ENCODE measurements at regions not wholly inside any gene's neighbourhood (a gene's known extent, or its start where the extent isn't known, plus 50 kb on each side); places are given as distances from the start of the nearest gene placed in this dataset.

DNA sequence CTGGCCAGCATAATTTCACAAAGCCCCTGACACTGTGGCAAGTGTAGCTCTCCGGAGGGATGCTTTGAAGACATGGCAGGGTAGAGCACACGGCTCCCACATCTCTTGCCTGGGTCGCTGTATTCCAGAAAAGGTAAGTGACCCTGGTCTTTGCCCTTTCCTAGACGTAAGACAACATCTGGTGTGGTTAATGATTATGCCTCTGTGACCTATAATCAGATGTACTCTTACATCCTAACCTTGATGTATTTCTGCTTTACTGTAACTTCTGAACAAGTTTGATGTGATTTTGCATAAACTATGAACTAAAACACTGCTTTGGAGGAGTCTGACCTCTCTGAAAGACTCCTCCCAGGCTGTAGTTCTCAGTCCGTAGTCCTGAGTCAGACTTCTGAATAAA lies 59.1 kb upstream of the ACSL1 start (continued):
- TF ChIP-seq, protein P1, sequence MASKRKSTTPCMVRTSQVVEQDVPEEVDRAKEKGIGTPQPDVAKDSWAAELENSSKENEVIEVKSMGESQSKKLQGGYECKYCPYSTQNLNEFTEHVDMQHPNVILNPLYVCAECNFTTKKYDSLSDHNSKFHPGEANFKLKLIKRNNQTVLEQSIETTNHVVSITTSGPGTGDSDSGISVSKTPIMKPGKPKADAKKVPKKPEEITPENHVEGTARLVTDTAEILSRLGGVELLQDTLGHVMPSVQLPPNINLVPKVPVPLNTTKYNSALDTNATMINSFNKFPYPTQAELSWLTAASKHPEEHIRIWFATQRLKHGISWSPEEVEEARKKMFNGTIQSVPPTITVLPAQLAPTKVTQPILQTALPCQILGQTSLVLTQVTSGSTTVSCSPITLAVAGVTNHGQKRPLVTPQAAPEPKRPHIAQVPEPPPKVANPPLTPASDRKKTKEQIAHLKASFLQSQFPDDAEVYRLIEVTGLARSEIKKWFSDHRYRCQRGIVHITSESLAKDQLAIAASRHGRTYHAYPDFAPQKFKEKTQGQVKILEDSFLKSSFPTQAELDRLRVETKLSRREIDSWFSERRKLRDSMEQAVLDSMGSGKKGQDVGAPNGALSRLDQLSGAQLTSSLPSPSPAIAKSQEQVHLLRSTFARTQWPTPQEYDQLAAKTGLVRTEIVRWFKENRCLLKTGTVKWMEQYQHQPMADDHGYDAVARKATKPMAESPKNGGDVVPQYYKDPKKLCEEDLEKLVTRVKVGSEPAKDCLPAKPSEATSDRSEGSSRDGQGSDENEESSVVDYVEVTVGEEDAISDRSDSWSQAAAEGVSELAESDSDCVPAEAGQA (IDR thresholded peaks at IDR 0.05; ENCODE audit: low read depth): no peak
- TF ChIP-seq, protein P1 (CRISPR knock-in tag; IDR thresholded peaks at IDR 0.05; ENCODE audit: borderline replicate concordance): no peak
- TF ChIP-seq SNAI1 (CRISPR knock-in tag; IDR thresholded peaks at IDR 0.05; ENCODE audit: borderline replicate concordance): no peak
- TF ChIP-seq, protein P2, sequence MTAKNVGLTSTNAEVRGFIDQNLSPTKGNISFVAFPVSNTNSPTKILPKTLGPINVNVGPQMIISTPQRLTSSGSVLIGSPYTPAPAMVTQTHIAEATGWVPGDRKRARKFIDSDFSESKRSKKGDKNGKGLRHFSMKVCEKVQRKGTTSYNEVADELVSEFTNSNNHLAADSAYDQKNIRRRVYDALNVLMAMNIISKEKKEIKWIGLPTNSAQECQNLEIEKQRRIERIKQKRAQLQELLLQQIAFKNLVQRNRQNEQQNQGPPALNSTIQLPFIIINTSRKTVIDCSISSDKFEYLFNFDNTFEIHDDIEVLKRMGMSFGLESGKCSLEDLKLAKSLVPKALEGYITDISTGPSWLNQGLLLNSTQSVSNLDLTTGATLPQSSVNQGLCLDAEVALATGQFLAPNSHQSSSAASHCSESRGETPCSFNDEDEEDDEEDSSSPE (CRISPR knock-in tag; IDR thresholded peaks at IDR 0.05): 0 out of 2 replicates have a peak, but pooled peaks have one; percentile 14
- TF ChIP-seq SOX5 (CRISPR knock-in tag; IDR thresholded peaks at IDR 0.05; ENCODE audit: borderline replicate concordance): peak; percentile 75
- TF ChIP-seq ZNF143 (CRISPR knock-in tag; IDR thresholded peaks at IDR 0.05): no peak
- no peak for TF ChIP-seq ZNF780A (CRISPR knock-in tag; IDR thresholded peaks at IDR 0.05)
- TF ChIP-seq, protein P3, sequence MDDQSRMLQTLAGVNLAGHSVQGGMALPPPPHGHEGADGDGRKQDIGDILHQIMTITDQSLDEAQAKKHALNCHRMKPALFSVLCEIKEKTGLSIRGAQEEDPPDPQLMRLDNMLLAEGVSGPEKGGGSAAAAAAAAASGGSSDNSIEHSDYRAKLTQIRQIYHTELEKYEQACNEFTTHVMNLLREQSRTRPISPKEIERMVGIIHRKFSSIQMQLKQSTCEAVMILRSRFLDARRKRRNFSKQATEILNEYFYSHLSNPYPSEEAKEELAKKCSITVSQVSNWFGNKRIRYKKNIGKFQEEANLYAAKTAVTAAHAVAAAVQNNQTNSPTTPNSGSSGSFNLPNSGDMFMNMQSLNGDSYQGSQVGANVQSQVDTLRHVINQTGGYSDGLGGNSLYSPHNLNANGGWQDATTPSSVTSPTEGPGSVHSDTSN (CRISPR knock-in tag; IDR thresholded peaks at IDR 0.05; ENCODE audit: borderline replicate concordance): no peak
- no peak for TF ChIP-seq PHB2 (IDR thresholded peaks at IDR 0.05; ENCODE audit: partially characterized antibody)
- no peak for TF ChIP-seq ZNF274 (CRISPR knock-in tag; IDR thresholded peaks at IDR 0.05)
- no peak for TF ChIP-seq ZNF326 (CRISPR knock-in tag; IDR thresholded peaks at IDR 0.05; ENCODE audit: borderline replicate concordance)
- no peak for TF ChIP-seq ZNF431 (CRISPR knock-in tag; IDR thresholded peaks at IDR 0.05; ENCODE audit: borderline replicate concordance, low read depth)
- no peak for TF ChIP-seq ZNF33A (CRISPR knock-in tag; IDR thresholded peaks at IDR 0.05; ENCODE audit: borderline replicate concordance)
- TF ChIP-seq, protein P4, sequence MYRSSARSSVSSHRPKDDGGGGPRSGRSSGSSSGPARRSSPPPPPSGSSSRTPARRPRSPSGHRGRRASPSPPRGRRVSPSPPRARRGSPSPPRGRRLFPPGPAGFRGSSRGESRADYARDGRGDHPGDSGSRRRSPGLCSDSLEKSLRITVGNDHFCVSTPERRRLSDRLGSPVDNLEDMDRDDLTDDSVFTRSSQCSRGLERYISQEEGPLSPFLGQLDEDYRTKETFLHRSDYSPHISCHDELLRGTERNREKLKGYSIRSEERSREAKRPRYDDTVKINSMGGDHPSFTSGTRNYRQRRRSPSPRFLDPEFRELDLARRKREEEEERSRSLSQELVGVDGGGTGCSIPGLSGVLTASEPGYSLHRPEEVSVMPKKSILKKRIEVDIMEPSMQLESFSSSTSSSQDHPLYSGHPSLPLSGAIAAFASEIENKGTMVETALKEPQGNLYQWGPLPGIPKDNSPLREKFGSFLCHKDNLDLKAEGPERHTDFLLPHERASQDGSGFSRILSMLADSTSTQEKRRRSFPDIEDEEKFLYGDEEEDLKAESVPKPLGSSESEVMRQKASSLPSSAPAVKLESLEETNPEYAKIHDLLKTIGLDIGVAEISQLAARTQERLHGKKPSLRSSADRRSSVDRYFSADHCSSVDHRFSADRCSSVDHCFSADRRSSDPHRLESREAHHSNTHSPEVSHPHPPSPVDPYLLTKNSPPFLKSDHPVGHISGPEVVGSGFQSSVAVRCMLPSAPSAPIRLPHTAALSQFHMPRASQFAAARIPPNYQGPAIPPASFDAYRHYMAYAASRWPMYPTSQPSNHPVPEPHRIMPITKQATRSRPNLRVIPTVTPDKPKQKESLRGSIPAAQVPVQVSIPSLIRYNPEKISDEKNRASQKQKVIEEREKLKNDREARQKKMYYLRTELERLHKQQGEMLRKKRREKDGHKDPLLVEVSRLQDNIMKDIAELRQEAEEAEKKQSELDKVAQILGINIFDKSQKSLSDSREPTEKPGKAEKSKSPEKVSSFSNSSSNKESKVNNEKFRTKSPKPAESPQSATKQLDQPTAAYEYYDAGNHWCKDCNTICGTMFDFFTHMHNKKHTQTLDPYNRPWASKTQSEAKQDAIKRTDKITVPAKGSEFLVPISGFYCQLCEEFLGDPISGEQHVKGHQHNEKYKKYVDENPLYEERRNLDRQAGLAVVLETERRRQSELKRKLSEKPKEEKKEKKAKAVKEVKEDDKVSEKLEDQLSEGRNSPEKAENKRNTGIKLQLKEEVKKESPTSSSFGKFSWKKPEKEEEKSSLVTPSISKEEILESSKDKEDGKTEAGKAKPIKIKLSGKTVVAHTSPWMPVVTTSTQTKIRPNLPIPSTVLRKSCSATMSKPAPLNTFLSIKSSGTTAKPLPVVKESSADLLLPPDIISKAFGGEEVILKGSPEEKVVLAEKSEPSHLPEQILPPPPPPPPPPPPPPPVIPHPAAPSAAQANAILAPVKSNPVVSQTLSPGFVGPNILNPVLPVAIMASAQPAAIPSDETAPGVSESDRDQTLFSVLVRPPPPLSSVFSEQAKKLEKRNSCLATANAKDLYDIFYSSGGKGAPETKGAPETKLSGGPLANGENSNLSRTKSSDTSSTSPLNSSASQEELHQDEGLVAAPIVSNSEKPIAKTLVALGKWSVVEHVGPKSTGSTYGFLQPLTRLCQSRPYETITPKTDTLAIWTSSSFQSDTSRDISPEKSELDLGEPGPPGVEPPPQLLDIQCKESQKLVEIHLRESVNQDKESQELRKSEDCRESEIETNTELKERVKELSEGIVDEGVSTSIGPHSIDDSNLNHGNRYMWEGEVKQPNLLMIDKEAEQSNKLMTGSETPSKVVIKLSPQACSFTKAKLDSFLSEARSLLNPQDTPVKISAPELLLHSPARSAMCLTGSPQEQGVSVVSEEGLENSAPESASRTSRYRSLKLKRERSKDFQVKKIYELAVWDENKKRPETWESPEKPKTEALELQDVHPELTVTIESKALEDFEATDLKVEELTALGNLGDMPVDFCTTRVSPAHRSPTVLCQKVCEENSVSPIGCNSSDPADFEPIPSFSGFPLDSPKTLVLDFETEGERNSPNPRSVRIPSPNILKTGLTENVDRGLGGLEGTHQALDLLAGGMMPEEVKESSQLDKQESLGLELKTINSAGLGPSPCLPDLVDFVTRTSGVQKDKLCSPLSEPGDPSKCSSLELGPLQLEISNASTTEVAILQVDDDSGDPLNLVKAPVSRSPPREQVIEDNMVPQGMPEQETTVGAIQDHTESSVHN (CRISPR knock-in tag; IDR thresholded peaks at IDR 0.05): no peak

Measured in HepG2 (cell line).